Heart right ventricle (tissue), 16 donors: ENCODE measurements at regions not wholly inside any gene's neighbourhood (a gene's known extent, or its start where the extent isn't known, plus 50 kb on each side); places are given as distances from the start of the nearest gene placed in this dataset.

Source experiments
- ATAC-seq, 8 donors: fragments of 200-7000 bp; cut with Tn5 transposase; one replicate each; pipeline ENCODE4 v1.9.1; 2020; ENCODE audit warnings: mild to moderate bottlenecking in 8 of 8, moderate library complexity in 8 of 8, moderate number of reproducible peaks in 1 of 8
- DNase-seq, 2 donors: peaks; one replicate each; pipeline ENCODE4 v3.0.0-alpha.2; 2020
- H3K27ac ChIP-seq, 10 donors: fragments of 200-600 bp; sonication (generic) in 2 of 10; one replicate each; pipeline versions ENCODE4 v1.5.0 to v1.8.0; 2020 to 2022; ENCODE audit warnings: mild to moderate bottlenecking in 3 of 10
- H3K27me3 ChIP-seq, 7 donors: fragments of 200-600 bp; one replicate each; pipeline ENCODE4 v1.8.0; 2021 to 2022; ENCODE audit warnings: mild to moderate bottlenecking in 2 of 7
- H3K36me3 ChIP-seq, 9 donors: fragments of 200-600 bp; sonication (generic) in 1 of 9; one replicate each; pipeline versions ENCODE4 v1.5.0 to v1.8.0; 2020 to 2022; ENCODE audit warnings: mild to moderate bottlenecking in 2 of 9
- H3K4me1 ChIP-seq, 9 donors: fragments of 200-600 bp; sonication (generic) in 1 of 9; one replicate each; pipeline versions ENCODE4 v1.5.0 to v1.8.0; 2020 to 2022; ENCODE audit warnings: mild to moderate bottlenecking in 4 of 9
- H3K4me3 ChIP-seq, 10 donors: fragments of 200-600 bp; sonication (generic) in 2 of 10; one replicate each; pipeline versions ENCODE4 v1.5.0 to v1.8.0; 2020 to 2022; ENCODE audit warnings: mild to moderate bottlenecking in 7 of 10, moderate library complexity in 2 of 10
- H3K9me3 ChIP-seq, 11 donors: fragments of 200-600 bp in 10 of 11; sonication (generic) in 2 of 11; one replicate each; pipeline versions ENCODE4 v1.5.0 to v1.8.0; 2013 to 2022; ENCODE audit warnings: mild to moderate bottlenecking in 2 of 11, control low read depth in 1 of 11, moderate library complexity in 1 of 11
- WGBS, 2 donors: extraction: QIAGEN DNeasy Blood & Tissue Kit; methylation state at CpG; one replicate each; pipeline ENCODE4 v1.1.7; 2013; ENCODE audit warnings: inconsistent platforms in 1 of 2; 5-methylcytosine and 5-hydroxymethylcytosine counted together
- intact Hi-C, 10 donors: fragments of 100-400 bp; cut with DNase I; formaldehyde crosslinking; loops; one replicate each; pipeline versions ENCODE4 v1.11.1 to v1.14.2; 2022
- TF ChIP-seq, protein P1 (sequence below), 9 donors: fragments of 200-600 bp; sonication (generic) in 2 of 9; IDR thresholded peaks; one replicate each; pipeline versions ENCODE4 v1.5.0 to v1.8.0; 2021 to 2022; ENCODE audit warnings: antibody characterized with exemption in 9 of 9, mild to moderate bottlenecking in 5 of 9, moderate library complexity in 1 of 9
- donor health status: Arrhythmogenic right ventricular cardiomyopathy.
- donor health status: ischemic (EF 13 %, LVEDD 7.1; RV severe dilation, severe dysfunction).
- donor health status: healthy with polysubstance abuse.
- donor health status: DM: no; HTN: yes; CAD: no.
- donor health status: DM: no; HTN: no; CAD: no.
- donor health status: ischemic (EF 25% LVEDD 6.9; RV normal size, moderate dysfunction).
- donor health status: ischemic (EF 25% LVEDD 5.7; RV mildly dilated, moderate dysfunction).
- donor health status: healthy.
- donor health status: DM: yes; HTN: yes; CAD: no.
- donor health status: Ischemic cardiomyopathy.
- donor health status: ischemic (EF 35%, LVEDD 5.7; RV mildly dilated, moderate dysfunction).
- donor health status: nonischemic (EF 11% LVEDD 7.7; RV severe dilation, severe dysfunction).
- donor health status: DM: yes; HTN: yes; CAD: no.
- donor health status: PGD.
- donor health status: ischemic (EF 29% LVEDD 5.4; RV normal size, mild dysfunction).
- donor health status: nonischemic (EF 23%, LVEDD 6.1; RV moderate dilation, normal function).

DNA sequence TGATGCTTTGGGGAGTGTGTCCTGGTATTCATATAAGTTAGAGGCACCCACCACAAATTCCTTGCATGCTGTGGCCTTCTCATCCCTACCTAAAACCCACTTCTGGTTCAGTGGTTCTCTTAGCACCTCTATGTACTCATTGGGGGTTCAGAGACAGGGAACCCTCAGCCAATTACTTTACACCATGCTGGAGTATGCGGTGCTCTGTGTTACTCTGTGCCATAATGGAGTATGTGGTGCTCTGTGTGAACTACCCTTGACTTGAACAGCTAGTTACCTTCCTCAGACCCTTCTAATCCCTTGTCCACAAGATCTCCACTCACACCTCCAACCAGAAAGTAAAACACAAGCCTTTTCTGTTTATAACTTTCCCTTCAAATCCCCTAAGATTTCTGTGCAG, 172.5 kb upstream of the E2F7 start:
- TF ChIP-seq, protein P1, sequence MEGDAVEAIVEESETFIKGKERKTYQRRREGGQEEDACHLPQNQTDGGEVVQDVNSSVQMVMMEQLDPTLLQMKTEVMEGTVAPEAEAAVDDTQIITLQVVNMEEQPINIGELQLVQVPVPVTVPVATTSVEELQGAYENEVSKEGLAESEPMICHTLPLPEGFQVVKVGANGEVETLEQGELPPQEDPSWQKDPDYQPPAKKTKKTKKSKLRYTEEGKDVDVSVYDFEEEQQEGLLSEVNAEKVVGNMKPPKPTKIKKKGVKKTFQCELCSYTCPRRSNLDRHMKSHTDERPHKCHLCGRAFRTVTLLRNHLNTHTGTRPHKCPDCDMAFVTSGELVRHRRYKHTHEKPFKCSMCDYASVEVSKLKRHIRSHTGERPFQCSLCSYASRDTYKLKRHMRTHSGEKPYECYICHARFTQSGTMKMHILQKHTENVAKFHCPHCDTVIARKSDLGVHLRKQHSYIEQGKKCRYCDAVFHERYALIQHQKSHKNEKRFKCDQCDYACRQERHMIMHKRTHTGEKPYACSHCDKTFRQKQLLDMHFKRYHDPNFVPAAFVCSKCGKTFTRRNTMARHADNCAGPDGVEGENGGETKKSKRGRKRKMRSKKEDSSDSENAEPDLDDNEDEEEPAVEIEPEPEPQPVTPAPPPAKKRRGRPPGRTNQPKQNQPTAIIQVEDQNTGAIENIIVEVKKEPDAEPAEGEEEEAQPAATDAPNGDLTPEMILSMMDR (IDR thresholded peaks at IDR 0.05) = no peak
- H3K4me3 ChIP-seq = no peak overlapping the region
- H3K9me3 ChIP-seq = no peaks in the 10 kb centered on the region
- H3K27me3 ChIP-seq = peaks cover 0 to 3% (median 0%) of the 10 kb centered on the region in 7 donors
- peak overlapping the region in 3 of 10 donors; percentile 2 to 49 (median 29) for H3K27ac ChIP-seq
- ATAC-seq = no peak
- WGBS, 2 donors = 89 to 95% methylated on average over 1 of the region's 1 CpG
- no peaks in the 10 kb centered on the region for H3K36me3 ChIP-seq
- peaks cover 0 to 7% (median 0%) of the 10 kb centered on the region in 9 donors for H3K4me1 ChIP-seq
- no peak for DNase-seq
- intact Hi-C loops = no loop called here

GRCh38 chr12:77236066-77236465, 170.7 kb upstream of the E2F7 start:
- peaks cover 0 to 16% (median 6%) of the 10 kb centered on the region in 9 donors for H3K4me1 ChIP-seq
- ATAC-seq = no peak
- no peak for DNase-seq
- H3K36me3 ChIP-seq = no peaks in the 10 kb centered on the region
- no peak overlapping the region for H3K27ac ChIP-seq
- H3K4me3 ChIP-seq = no peak overlapping the region
- peaks cover 0 to 3% (median 0%) of the 10 kb centered on the region in 7 donors for H3K27me3 ChIP-seq
- TF ChIP-seq, protein P1 (IDR thresholded peaks at IDR 0.05) = no peak
- intact Hi-C loops = no loop called here
- H3K9me3 ChIP-seq = no peaks in the 10 kb centered on the region

GRCh38 chr12:77232045-77232444, 166.7 kb upstream of the E2F7 start:
- 64 to 80% methylated on average over 1 of the region's 1 CpG for WGBS, 2 donors
- intact Hi-C loops = no loop called here
- ATAC-seq = peak in 3 of 8 donors; percentile 21 to 49 (median 46)
- Histone ChIP-seq H3K27me3 (peaks cover 0 to 21% (median 0%) of the 10 kb centered on the region in 7 donors), H3K36me3 (no peaks in the 10 kb centered on the region), H3K9me3 (no peaks in the 10 kb centered on the region), H3K27ac (peak overlapping the region in 5 of 10 donors; percentile 8 to 52 (median 25)), H3K4me3 (no peak overlapping the region), H3K4me1 (peaks cover 0 to 29% (median 20%) of the 10 kb centered on the region in 9 donors)
- DNase-seq = no peak
- TF ChIP-seq, protein P1 (IDR thresholded peaks at IDR 0.05) = no peak

DNA sequence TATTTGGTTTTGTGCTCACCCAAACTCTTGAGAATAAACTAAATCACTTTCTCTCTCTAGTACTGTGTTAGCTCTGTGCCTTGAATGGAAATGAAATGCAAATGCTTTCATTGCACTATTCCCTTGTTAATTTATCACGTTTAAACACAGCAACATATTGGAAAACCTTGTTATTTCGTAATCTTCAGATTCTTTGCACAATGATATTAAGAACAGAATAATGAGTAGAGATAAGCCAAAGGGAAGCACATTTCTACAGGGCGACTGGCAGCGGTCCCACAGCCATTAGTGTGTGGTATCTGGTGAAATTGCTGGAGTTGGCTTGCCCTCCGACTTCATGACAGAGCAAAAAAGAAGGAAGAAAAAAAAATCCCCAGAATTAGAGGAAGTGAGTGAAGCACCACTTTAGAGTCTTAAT, 166.1 kb upstream of the E2F7 start:
- H3K27ac ChIP-seq = peak overlapping the region in 5 of 10 donors; percentile 8 to 52 (median 25)
- DNase-seq = peak; percentile 32 to 68
- ATAC-seq = peak in 6 of 8 donors; percentile 42 to 78 (median 58)

More for the DNA sequence above, 166.1 kb upstream of the E2F7 start:
- WGBS, 2 donors = 28 to 35% methylated on average over 5 of the region's 5 CpGs
- Histone ChIP-seq H3K4me3 (no peak overlapping the region), H3K9me3 (no peaks in the 10 kb centered on the region), H3K4me1 (peaks cover 0 to 29% (median 20%) of the 10 kb centered on the region in 9 donors), H3K36me3 (no peaks in the 10 kb centered on the region), H3K27me3 (peaks cover 0 to 24% (median 0%) of the 10 kb centered on the region in 7 donors)
- intact Hi-C loops = no loop called here
- TF ChIP-seq, protein P1 (IDR thresholded peaks at IDR 0.05) = no peak
